HCT116 (cell line): ENCODE measurements at regions not wholly inside any gene's neighbourhood (a gene's known extent, or its start where the extent isn't known, plus 50 kb on each side); places are given as distances from the start of the nearest gene placed in this dataset.

Experiments
- POLR2A ChIP-seq: IDR thresholded peaks from 2 replicates; pipeline ENCODE4 v1.7.0; 2011; ENCODE audit warnings: borderline replicate concordance; ENCODE audit not compliant: insufficient read depth, insufficient read length; ENCODE audit errors: extremely low read depth
- TF ChIP-seq, protein P1 (sequence below): IDR thresholded peaks from 2 replicates; pipeline ENCODE4 v1.6.1; 2012; ENCODE audit warnings: low read depth
- TF ChIP-seq, protein P2 (sequence below), 3 experiments: fragments of 200-600 bp in 1 of 3; sonication (generic) in 1 of 3; IDR thresholded peaks in 2 of 3; conservative IDR thresholded peaks in 1 of 3; 2 replicates each; pipeline ENCODE4 v1.5.1; 2012 to 2017; ENCODE audit warnings: low read depth in 2 of 3, low read length in 2 of 3, antibody characterized with exemption in 1 of 3, borderline replicate concordance in 1 of 3, control low read depth in 1 of 3, mild to moderate bottlenecking in 1 of 3, mixed read lengths in 1 of 3, mixed run types in 1 of 3, moderate library complexity in 1 of 3; ENCODE audit not compliant: insufficient read depth in 1 of 3

DNA sequence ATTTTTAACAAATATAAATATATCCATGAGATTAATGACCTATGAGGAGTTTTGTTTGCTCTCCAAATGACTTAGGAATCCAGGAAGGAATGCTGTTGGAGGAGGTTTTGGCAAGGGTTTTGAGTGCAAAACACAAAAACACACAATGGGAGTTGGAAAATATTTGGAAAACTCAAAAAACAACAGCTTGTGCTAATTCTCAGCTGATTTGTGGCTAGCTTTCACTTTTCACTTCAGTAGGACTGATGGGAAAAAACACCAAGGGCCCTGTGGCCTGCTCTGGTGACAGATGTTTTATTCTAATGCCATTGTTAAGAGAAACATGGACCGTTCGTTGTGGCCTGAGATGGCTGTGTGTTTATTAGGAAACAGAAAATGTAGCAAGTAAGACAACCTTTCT, 113.9 kb downstream of the ALDH8A1 start:
- no peak for TF ChIP-seq POLR2A
- TF ChIP-seq, protein P1, sequence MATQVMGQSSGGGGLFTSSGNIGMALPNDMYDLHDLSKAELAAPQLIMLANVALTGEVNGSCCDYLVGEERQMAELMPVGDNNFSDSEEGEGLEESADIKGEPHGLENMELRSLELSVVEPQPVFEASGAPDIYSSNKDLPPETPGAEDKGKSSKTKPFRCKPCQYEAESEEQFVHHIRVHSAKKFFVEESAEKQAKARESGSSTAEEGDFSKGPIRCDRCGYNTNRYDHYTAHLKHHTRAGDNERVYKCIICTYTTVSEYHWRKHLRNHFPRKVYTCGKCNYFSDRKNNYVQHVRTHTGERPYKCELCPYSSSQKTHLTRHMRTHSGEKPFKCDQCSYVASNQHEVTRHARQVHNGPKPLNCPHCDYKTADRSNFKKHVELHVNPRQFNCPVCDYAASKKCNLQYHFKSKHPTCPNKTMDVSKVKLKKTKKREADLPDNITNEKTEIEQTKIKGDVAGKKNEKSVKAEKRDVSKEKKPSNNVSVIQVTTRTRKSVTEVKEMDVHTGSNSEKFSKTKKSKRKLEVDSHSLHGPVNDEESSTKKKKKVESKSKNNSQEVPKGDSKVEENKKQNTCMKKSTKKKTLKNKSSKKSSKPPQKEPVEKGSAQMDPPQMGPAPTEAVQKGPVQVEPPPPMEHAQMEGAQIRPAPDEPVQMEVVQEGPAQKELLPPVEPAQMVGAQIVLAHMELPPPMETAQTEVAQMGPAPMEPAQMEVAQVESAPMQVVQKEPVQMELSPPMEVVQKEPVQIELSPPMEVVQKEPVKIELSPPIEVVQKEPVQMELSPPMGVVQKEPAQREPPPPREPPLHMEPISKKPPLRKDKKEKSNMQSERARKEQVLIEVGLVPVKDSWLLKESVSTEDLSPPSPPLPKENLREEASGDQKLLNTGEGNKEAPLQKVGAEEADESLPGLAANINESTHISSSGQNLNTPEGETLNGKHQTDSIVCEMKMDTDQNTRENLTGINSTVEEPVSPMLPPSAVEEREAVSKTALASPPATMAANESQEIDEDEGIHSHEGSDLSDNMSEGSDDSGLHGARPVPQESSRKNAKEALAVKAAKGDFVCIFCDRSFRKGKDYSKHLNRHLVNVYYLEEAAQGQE = no peak
- TF ChIP-seq, protein P2, sequence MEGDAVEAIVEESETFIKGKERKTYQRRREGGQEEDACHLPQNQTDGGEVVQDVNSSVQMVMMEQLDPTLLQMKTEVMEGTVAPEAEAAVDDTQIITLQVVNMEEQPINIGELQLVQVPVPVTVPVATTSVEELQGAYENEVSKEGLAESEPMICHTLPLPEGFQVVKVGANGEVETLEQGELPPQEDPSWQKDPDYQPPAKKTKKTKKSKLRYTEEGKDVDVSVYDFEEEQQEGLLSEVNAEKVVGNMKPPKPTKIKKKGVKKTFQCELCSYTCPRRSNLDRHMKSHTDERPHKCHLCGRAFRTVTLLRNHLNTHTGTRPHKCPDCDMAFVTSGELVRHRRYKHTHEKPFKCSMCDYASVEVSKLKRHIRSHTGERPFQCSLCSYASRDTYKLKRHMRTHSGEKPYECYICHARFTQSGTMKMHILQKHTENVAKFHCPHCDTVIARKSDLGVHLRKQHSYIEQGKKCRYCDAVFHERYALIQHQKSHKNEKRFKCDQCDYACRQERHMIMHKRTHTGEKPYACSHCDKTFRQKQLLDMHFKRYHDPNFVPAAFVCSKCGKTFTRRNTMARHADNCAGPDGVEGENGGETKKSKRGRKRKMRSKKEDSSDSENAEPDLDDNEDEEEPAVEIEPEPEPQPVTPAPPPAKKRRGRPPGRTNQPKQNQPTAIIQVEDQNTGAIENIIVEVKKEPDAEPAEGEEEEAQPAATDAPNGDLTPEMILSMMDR (IDR thresholded peaks at IDR 0.05 in 2 of 3, conservative IDR thresholded peaks at IDR 0.05 in 1 of 3; ENCODE audit: borderline replicate concordance in 1 of 3, insufficient read depth in 1 of 3, low read depth in 2 of 3, low read length in 2 of 3) = no peak
